Thoracic aorta (tissue), 2 donors: ENCODE measurements at regions not wholly inside any gene's neighbourhood (a gene's known extent, or its start where the extent isn't known, plus 50 kb on each side); places are given as distances from the start of the nearest gene placed in this dataset.

Source experiments
- ATAC-seq: fragments of 150-250 bp; one replicate; pipeline ENCODE4 v1.8.0; 2017; ENCODE audit warnings: low read depth; ENCODE audit not compliant: insufficient number of reproducible peaks, low FRiP score
- DNase-seq: peaks from one replicate; pipeline ENCODE4 v3.0.0-alpha.2; 2020; ENCODE audit warnings: low spot score
- H3K27ac ChIP-seq, 2 donors: fragments of 200-600 bp; sonication (generic); 1 replicate in 1 of 2; 2 replicates in 1 of 2; pipeline ENCODE4 v1.5.1; 2016; ENCODE audit warnings: mild to moderate bottlenecking in 2 of 2, moderate library complexity in 2 of 2
- H3K27me3 ChIP-seq: fragments of 200-600 bp; sonication (generic); replicated peaks from 2 replicates; pipeline ENCODE4 v1.6.0; 2016; ENCODE audit warnings: mild to moderate bottlenecking; ENCODE audit not compliant: insufficient read depth
- H3K36me3 ChIP-seq: fragments of 200-600 bp; sonication (generic); one replicate; pipeline ENCODE4 v1.5.1; 2016
- H3K4me1 ChIP-seq, 2 donors: fragments of 200-600 bp; sonication (generic); 1 replicate in 1 of 2; 2 replicates in 1 of 2; pipeline versions ENCODE4 v1.5.1 to v1.6.0; 2016; ENCODE audit warnings: low read depth in 2 of 2, mild to moderate bottlenecking in 1 of 2; ENCODE audit not compliant: control insufficient read depth in 1 of 2
- H3K4me3 ChIP-seq: fragments of 200-600 bp; sonication (generic); 2 replicates; pipeline ENCODE4 v1.5.1; 2016; ENCODE audit warnings: mild to moderate bottlenecking
- H3K9me3 ChIP-seq: fragments of 200-600 bp; sonication (generic); 2 replicates; pipeline ENCODE4 v1.5.1; 2016
- CTCF ChIP-seq: fragments of 200-600 bp; sonication (generic); IDR thresholded peaks from one replicate; pipeline ENCODE4 v1.5.1; 2019; ENCODE audit warnings: antibody characterized with exemption

GRCh38 chr7:131733604-131734003 is 177.2 kb upstream of the PODXL start:
- Histone ChIP-seq H3K27ac (no peak overlapping the region), H3K27me3 (no peaks in the 10 kb centered on the region), H3K9me3 (no peaks in the 10 kb centered on the region), H3K4me1 (no peaks in the 10 kb centered on the region), H3K4me3 (no peak overlapping the region), H3K36me3 (no peaks in the 10 kb centered on the region)
- no peak for TF ChIP-seq CTCF
- no peak for ATAC-seq
- DNase-seq: no peak

GRCh38 chr7:131727189-131727588 is 170.8 kb upstream of the PODXL start:
- Histone ChIP-seq H3K4me1 (no peaks in the 10 kb centered on the region), H3K27ac (no peak overlapping the region), H3K27me3 (no peaks in the 10 kb centered on the region), H3K36me3 (no peaks in the 10 kb centered on the region), H3K9me3 (no peaks in the 10 kb centered on the region), H3K4me3 (no peak overlapping the region)
- TF ChIP-seq CTCF: no peak
- ATAC-seq (no peak), DNase-seq (no peak)

GRCh38 chr7:131726686-131727085 is 170.3 kb upstream of the PODXL start:
- TF ChIP-seq CTCF: no peak
- no peak for DNase-seq
- Histone ChIP-seq H3K9me3 (no peaks in the 10 kb centered on the region), H3K27ac (no peak overlapping the region), H3K4me1 (no peaks in the 10 kb centered on the region), H3K27me3 (no peaks in the 10 kb centered on the region), H3K36me3 (no peaks in the 10 kb centered on the region), H3K4me3 (no peak overlapping the region)
- no peak for ATAC-seq

- TF ChIP-seq CTCF: no peak
- Histone ChIP-seq H3K9me3 (no peaks in the 10 kb centered on the region), H3K36me3 (no peaks in the 10 kb centered on the region), H3K4me1 (no peaks in the 10 kb centered on the region), H3K4me3 (no peak overlapping the region), H3K27ac (no peak overlapping the region), H3K27me3 (no peaks in the 10 kb centered on the region)
- ATAC-seq: no peak
- no peak for DNase-seq
Observed at GRCh38 chr7:131726031-131726430, 169.6 kb upstream of the PODXL start.

- H3K36me3 ChIP-seq: no peaks in the 10 kb centered on the region
- ATAC-seq (no peak), DNase-seq (no peak)
- no peak overlapping the region for H3K27ac ChIP-seq
- no peaks in the 10 kb centered on the region for H3K27me3 ChIP-seq
- no peak overlapping the region for H3K4me3 ChIP-seq
- H3K9me3 ChIP-seq: no peaks in the 10 kb centered on the region
- no peak for TF ChIP-seq CTCF
- H3K4me1 ChIP-seq: no peaks in the 10 kb centered on the region
Observed at GRCh38 chr7:131724776-131725345, 168.4 kb upstream of the PODXL start.
